ENCODE measurements at regions not wholly inside any gene's neighbourhood (a gene's known extent, or its start where the extent isn't known, plus 50 kb on each side); places are given as distances from the start of the nearest gene placed in this dataset.

- in situ Hi-C loops (cut with HindIII; ENCODE audit: extremely low pct_ligation_motif_present, low pct_unique_long_range_greater_than_20kb): no loop called here
- 47% methylated on average over 10 of the region's 10 CpGs for WGBS (ENCODE audit: low lambda C conversion rate)
- Histone ChIP-seq H3K4me1 (ENCODE audit: insufficient read depth, low read length) (peaks cover 9% of the 10 kb centered on the region; the same call in 1 of the 2 replicates), H3K27me3 (ENCODE audit: control insufficient read depth in 1 of 2, insufficient read depth in 2 of 2, low read length in 2 of 2) (peaks cover 0 to 12% of the 10 kb centered on the region in 2 experiments; a peak in 2 of 5 replicates), H3K4me3 (replicated peaks in 1 of 3; ENCODE audit: insufficient read depth in 1 of 3, low read depth in 2 of 3, low read length in 3 of 3) (no peak overlapping the region), H3K9ac (ENCODE audit: insufficient read depth, low read depth, low read length) (no peak overlapping the region), H3K27ac (ENCODE audit: extremely low read length, insufficient read depth, low read length) (no peak overlapping the region), H2AFZ (ENCODE audit: low read length) (no peak overlapping the region), H3K36me3 (replicated peaks in 1 of 2; ENCODE audit: control insufficient read depth in 1 of 2, insufficient read depth in 2 of 2, low read length in 2 of 2) (no peaks in the 10 kb centered on the region), H4K20me1 (ENCODE audit: insufficient read depth, low read length) (no peaks in the 10 kb centered on the region), H3K79me2 (ENCODE audit: insufficient read depth, low read length) (no peaks in the 10 kb centered on the region), H3K4me2 (ENCODE audit: low read depth, low read length) (no peak overlapping the region), H3K9me3 (ENCODE audit: low read length) (no peaks in the 10 kb centered on the region)
- intact Hi-C loops (cut with micrococcal nuclease; ENCODE audit: unreplicated experiment): no loop called here
- ChIA-PET CTCF (ENCODE audit: low intra/inter-chr PET ratio, low total read pairs) (no interaction called here), POLR2A (no interaction called here)
- TF ChIP-seq MNT (IDR thresholded peaks at IDR 0.05) (0 out of 2 replicates have a peak, but pooled peaks have one; percentile 12), MIER2 (CRISPR knock-in tag; IDR thresholded peaks at IDR 0.05) (no peak)
- DNase-seq (ENCODE audit: low spot score): no peak
- FAIRE-seq: no peak
- no TSS peak for BruUV-seq (replicated peaks)
- no peak for ATAC-seq
Observed at GRCh38 chr12:124123296-124124000, 150.4 kb downstream of the ZNF664 start.

GRCh38 chr12:124125203-124125871 is 152.3 kb downstream of the ZNF664 start:
- H3K9me3 ChIP-seq (ENCODE audit: low read length): no peaks in the 10 kb centered on the region
- H3K27ac ChIP-seq (ENCODE audit: extremely low read length, insufficient read depth, low read length): no peak overlapping the region
- DNase-seq (ENCODE audit: low spot score) (no peak), ATAC-seq (no peak), FAIRE-seq (no peak)
- ChIA-PET POLR2A (no interaction called here), CTCF (ENCODE audit: low intra/inter-chr PET ratio, low total read pairs) (no interaction called here)
- intact Hi-C loops (cut with micrococcal nuclease; ENCODE audit: unreplicated experiment): no loop called here
- no peak overlapping the region for H2AFZ ChIP-seq (ENCODE audit: low read length)
- WGBS (ENCODE audit: low lambda C conversion rate): 17% methylated on average over 10 of the region's 10 CpGs
- H3K4me3 ChIP-seq (replicated peaks in 1 of 3; ENCODE audit: insufficient read depth in 1 of 3, low read depth in 2 of 3, low read length in 3 of 3): no peak overlapping the region
- H4K20me1 ChIP-seq (ENCODE audit: insufficient read depth, low read length): no peaks in the 10 kb centered on the region
- H3K79me2 ChIP-seq (ENCODE audit: insufficient read depth, low read length): no peaks in the 10 kb centered on the region
- in situ Hi-C loops (cut with HindIII; ENCODE audit: extremely low pct_ligation_motif_present, low pct_unique_long_range_greater_than_20kb): no loop called here
- peaks cover 27% of the 10 kb centered on the region for H3K4me1 ChIP-seq (ENCODE audit: insufficient read depth, low read length)
- H3K36me3 ChIP-seq (replicated peaks in 1 of 2; ENCODE audit: control insufficient read depth in 1 of 2, insufficient read depth in 2 of 2, low read length in 2 of 2): no peaks in the 10 kb centered on the region
- BruUV-seq (replicated peaks): no TSS peak
- H3K4me2 ChIP-seq (ENCODE audit: low read depth, low read length): no peak overlapping the region
- H3K27me3 ChIP-seq (ENCODE audit: control insufficient read depth in 1 of 2, insufficient read depth in 2 of 2, low read length in 2 of 2): peaks cover 0 to 12% of the 10 kb centered on the region in 2 experiments; a peak in 2 of 5 replicates
- H3K9ac ChIP-seq (ENCODE audit: insufficient read depth, low read depth, low read length): no peak overlapping the region
- TF ChIP-seq ZNF646 (CRISPR knock-in tag; IDR thresholded peaks at IDR 0.05) (no peak), ZBTB14 (CRISPR knock-in tag; IDR thresholded peaks at IDR 0.05) (no peak), JUNB (CRISPR knock-in tag; IDR thresholded peaks at IDR 0.05; ENCODE audit: borderline replicate concordance) (no peak), PLRG1 (conservative IDR thresholded peaks at IDR 0.05) (no peak), SRY (CRISPR knock-in tag; IDR thresholded peaks at IDR 0.05) (no peak)
